ENCODE measurements at regions not wholly inside any gene's neighbourhood (a gene's known extent, or its start where the extent isn't known, plus 50 kb on each side); places are given as distances from the start of the nearest gene placed in this dataset.
A peak's percentile ranks its signal among the peaks of the same experiment; 100 is the strongest.

GRCh38 chr2:8120506-8120860 is 561.4 kb upstream of the ID2 start:
- Mint-ChIP-seq H3K4me1 (peaks cover 45% of the 10 kb centered on the region), H3K4me3 (no peak overlapping the region), H3K9me3 (peaks cover 1% of the 10 kb centered on the region), H3K36me3 (ENCODE audit: low read depth) (no peaks in the 10 kb centered on the region), H3K27ac (peak overlapping the region; percentile 86 to 94 (median 93)), H3K27me3 (ENCODE audit: low read depth) (peaks cover 5% of the 10 kb centered on the region)
- no peak for TF ChIP-seq CTCF (IDR thresholded peaks at IDR 0.05; ENCODE audit: unreplicated experiment in 3 of 3)

- H3K9me3 Mint-ChIP-seq: peaks cover 3% of the 10 kb centered on the region
- H3K4me3 Mint-ChIP-seq: no peak overlapping the region
- H3K27ac Mint-ChIP-seq: peak overlapping the region; percentile 86 to 94 (median 93)
- peaks cover 5% of the 10 kb centered on the region for H3K27me3 Mint-ChIP-seq (ENCODE audit: low read depth)
- peaks cover 45% of the 10 kb centered on the region for H3K4me1 Mint-ChIP-seq
- no peak for TF ChIP-seq CTCF (IDR thresholded peaks at IDR 0.05; ENCODE audit: unreplicated experiment in 3 of 3)
- no peaks in the 10 kb centered on the region for H3K36me3 Mint-ChIP-seq (ENCODE audit: low read depth)
These were observed 560.6 kb upstream of the ID2 start for GRCh38 chr2:8121022-8121825.

GRCh38 chr2:8121826-8122513 is 559.9 kb upstream of the ID2 start:
- Mint-ChIP-seq H3K27ac (peak overlapping the region; percentile 45 to 94 (median 76)), H3K36me3 (ENCODE audit: low read depth) (no peaks in the 10 kb centered on the region), H3K4me3 (no peak overlapping the region), H3K9me3 (peaks cover 6% of the 10 kb centered on the region), H3K27me3 (ENCODE audit: low read depth) (peaks cover 5% of the 10 kb centered on the region), H3K4me1 (peaks cover 45% of the 10 kb centered on the region)
- no peak for TF ChIP-seq CTCF (IDR thresholded peaks at IDR 0.05; ENCODE audit: unreplicated experiment in 3 of 3)

- Mint-ChIP-seq H3K9me3 (peaks cover 6% of the 10 kb centered on the region), H3K27ac (peak overlapping the region; percentile 0 to 94 (median 33)), H3K4me1 (peaks cover 45% of the 10 kb centered on the region), H3K36me3 (ENCODE audit: low read depth) (no peaks in the 10 kb centered on the region), H3K27me3 (ENCODE audit: low read depth) (peaks cover 5% of the 10 kb centered on the region), H3K4me3 (no peak overlapping the region)
- TF ChIP-seq CTCF (IDR thresholded peaks at IDR 0.05; ENCODE audit: unreplicated experiment in 3 of 3): no peak
These were observed 559.3 kb upstream of the ID2 start for GRCh38 chr2:8122520-8122919.

- Mint-ChIP-seq H3K4me3 (no peak overlapping the region), H3K4me1 (peaks cover 42% of the 10 kb centered on the region), H3K9me3 (peaks cover 9% of the 10 kb centered on the region)
These were observed 558.4 kb upstream of the ID2 start for GRCh38 chr2:8123464-8123863.

More at GRCh38 chr2:8123464-8123863, 558.4 kb upstream of the ID2 start:
- Mint-ChIP-seq H3K36me3 (ENCODE audit: low read depth) (peaks cover 3% of the 10 kb centered on the region), H3K27me3 (ENCODE audit: low read depth) (peaks cover 5% of the 10 kb centered on the region), H3K27ac (peak overlapping the region in 1 of 3 experiments; percentile 33)
- no peak for TF ChIP-seq CTCF (IDR thresholded peaks at IDR 0.05; ENCODE audit: unreplicated experiment in 3 of 3)

Data from nephron (organoid).